ENCODE measurements at regions not wholly inside any gene's neighbourhood (a gene's known extent, or its start where the extent isn't known, plus 50 kb on each side); places are given as distances from the start of the nearest gene placed in this dataset.
"Not testable (repeated sequence)": the region's sequence is repeated elsewhere in the genome, so short reads cannot be mapped to it uniquely, and the experiment has no call there.

DNA sequence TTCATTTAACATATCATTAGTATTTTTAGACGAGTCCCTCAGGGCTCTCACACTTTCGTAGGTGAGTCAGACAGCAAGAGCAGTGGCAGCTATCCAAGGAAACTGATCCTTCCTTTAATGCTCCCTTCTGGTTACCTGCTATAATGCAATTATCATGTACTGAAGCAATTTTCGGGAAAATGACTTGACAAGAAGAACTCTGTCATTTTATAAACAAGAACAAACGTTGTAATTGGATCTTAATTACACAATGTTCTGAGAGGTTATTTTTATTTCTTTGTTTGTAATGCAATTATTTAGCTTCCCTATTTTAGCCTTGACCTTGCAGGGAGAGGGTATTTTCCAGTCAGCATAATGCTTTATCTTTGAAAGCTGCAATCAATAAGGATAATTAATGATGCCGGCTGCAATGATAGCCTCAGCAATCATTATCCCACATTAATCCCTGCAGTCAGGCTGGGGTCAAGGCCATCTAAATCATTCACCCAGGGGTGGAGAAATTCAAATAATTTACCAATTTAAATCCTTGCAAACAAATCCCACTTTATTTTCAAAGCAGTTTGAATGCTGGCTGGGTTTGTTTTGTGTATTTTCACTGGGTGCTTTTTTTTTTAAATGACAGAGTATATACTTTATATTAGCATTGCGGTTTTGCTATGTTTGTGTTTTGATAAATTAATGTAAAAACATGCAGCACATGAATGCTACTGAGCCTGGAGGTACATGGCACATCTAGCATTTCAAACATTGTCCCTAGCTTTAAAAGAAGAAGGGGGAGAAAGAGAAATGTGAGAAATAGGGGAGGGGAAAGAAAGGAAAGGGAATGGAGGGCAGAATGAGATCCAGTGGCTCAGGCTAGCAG lies 249.9 kb downstream of the SHOX2 start:
- no peak for DNase-seq

DNA sequence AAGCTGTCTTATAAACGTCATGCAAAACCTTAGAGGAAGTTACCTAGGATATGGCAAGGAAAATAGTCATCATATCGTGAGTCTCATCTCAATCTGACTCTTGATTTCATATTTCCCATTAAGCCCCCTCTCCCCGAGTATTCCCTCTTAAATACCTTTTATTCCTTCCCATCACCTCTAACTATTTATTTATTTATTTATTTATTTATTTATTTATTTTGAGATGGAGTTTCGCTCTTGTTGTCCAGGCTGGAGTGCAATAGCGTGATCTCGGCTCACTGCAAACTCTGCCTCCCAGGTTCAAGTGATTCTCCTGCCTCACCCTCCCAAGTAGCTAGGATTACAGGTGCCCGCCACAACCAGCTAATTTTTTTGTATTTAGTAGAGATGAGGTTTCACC lies 260.4 kb downstream of the SHOX2 start:
- DNase-seq: not testable (repeated sequence)

DNA sequence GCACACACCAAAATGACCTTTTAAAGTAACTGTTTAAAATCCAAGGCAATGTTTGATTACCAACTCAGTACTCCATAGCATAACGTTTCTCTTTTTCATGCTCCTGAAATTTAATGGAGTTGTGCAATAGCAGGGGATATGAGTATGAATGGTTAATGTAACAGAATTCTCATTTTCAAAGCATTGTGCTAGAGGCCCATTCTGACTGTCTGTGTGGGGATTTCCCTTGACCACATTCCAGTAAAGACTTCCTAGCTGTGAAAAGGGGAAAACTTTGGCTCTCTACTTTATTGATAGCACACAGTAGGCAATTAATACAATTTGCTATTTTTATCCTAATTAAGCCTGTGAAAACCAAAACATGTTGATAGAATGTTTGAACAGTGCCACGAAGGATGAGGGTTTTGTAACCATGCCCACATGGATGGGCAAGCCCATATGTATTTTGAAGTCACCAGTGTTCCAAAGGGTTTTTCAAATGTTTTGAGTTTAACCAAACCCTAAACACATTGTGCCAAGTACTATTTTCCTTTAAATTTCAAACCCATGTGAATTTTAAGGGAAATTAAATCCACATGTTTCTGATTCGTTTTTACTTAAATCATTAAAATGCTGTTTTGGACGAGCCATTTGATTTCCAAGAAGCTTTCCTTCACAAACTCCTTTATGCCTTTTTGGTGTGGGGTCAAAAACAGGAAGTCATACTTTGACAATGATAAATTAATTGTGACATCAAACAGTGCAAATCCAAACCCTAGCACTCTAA lies 261.2 kb downstream of the SHOX2 start:
- DNase-seq: peak; percentile 43

DNA sequence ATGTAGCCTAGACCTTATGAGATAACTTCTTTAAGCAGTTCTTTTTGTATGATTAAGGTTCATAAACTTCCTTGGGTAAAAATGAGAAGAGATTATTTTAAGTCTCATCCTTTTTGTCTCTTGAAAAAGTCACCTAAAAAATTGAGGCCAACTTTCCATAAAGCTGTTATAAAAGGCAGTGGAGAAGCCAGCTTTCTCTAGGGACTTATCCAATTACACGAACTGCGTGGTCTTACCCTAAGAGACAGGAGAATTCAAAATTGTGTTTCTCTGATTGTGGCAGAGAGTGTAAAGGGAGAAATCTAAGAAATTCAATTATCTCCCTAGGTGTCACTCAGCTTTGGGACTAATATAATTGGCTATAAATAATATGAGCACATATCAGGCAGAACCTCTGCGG lies 262.0 kb downstream of the SHOX2 start:
- DNase-seq: no peak

DNA sequence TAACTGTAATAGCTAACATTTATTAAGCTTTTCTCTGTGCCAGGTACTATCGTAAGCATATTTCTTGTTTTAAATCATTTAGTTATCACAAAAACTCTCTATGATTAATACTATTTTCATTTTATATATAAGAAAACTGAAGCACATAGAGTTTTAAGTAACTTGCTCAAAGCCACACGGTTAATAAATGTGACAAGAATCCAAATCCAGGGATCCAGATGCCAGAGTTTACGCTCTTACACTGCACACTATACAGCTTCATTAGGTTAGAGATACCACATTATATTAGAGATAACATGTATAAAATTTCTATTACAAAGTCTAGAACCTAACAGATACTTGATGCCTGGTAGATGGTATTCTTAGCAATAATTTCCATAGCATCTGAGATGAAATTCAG lies 265.2 kb downstream of the SHOX2 start:
- no peak for DNase-seq

DNA sequence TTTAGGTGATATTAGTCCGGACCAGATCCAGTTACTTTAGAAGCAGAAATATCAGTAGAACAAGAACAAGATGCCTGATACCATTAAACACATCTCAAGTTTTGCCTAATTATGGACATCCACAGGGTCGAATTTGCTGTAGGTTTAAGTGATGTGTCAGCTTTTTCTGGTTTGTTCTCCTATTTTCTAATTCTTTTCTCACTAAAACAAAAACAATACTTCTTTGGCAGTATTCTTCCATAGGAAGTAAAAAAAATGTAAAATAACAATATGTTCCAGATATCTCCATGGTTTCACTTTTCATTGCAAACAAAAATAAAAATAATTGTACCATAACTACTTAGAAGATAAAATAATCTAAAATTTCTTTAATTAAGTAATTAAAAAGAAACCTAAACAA lies 265.7 kb downstream of the SHOX2 start:
- DNase-seq: no peak

DNA sequence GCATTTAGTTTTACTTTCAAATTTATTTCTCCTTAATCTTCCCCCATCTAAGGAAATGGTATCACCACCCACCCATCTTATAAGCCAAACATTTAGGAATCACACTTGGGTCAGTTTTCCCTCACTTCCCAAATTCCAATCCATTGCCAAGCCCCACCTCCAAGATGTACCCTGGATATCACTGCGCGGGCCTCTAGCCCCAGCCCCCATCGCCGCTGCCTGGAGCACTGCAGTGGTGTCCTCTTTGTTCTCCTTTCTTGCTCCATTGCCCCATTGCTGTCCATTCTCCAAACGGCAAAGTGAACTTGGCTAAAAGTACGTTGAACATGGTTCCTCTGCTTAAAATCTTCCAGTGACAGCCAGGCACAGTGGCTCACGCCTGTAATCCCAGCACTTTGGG lies 267.8 kb downstream of the SHOX2 start:
- DNase-seq: no peak

DNA sequence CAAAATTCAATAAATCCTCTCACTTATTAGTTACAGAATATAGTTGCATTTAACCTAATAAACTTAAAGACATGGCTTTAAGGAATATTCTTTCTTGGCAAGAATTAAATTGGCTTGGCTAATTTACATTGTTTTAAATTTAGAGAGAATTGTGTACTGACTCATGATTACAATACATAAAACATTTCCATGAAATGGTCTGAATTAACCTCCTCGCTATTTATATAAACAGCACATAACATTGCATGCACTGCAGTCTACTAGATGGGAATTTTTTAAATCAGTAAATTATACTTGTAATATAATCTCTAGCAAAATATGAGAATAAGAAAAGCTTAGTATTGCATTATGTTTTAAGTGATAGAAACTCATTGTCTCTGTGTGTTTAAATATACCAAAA lies 268.9 kb downstream of the SHOX2 start:
- DNase-seq: no peak

DNA sequence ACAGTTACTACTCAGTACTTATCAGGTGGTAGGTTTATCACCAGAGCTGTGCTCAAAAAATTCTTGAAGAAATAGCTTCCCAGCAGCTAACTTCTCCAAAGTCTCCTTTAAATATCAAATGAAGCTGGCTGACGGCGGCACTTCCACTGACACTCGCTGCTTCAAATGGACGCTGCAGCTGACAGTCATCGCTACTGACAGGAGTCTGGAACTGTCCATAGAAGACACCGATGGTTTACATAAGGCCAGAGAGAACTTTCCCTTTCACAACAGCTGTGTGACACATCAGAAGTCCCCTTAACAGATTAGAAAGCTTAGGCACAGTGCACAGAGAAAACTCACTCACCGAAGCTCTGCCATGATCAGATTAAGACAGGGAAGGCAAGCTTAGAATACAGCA lies 270.2 kb downstream of the SHOX2 start:
- DNase-seq: no peak

DNA sequence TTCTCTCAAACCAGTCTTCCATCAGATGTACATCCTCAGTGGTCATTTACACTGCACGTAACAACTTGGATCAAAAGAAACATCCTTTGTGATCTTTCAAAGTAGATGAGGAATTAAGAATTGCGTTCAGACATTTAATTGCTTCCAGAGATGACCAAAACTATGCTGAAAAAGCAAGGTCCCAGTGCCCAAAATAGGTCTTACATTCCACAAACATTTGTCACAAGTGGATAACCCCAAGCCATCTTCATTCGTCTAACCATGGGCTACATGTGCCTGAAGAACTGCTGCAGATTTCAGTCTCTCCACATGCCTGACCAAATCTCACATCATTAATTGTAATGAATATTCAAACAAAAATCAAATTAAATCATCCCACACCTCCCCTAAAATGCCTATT lies 273.6 kb downstream of the SHOX2 start:
- DNase-seq: no peak

DNA sequence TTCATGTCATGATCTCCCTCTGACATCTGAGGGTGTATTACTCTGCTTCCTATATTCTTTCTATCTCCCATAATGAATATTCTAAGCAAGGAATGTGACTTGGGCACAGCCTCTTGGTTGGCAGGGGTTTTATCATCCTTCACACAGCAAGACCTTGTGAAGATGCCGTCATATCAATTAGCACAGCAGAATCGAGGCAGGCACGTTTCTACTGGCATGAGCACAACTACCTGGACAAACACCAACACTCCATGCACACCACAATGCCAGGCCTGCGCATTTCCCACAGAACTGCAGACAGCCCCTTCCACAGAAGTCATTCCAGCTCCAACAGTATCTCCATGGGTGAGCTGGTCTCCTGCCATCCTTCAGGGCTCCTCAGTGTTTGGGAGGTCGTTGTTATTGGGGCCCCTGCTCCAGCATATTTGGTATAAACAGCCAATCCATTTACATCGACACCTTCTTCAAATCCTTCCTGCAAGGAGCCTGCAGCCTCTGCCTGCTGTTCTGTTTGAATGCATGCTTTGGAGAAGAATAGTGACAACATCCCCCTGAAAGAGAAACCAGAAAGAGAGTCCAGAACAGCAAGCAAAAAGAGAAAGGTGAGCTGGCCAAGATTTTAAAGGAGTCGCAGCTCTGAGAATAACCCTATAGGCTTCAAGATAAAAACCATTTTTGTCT lies 275.5 kb downstream of the SHOX2 start:
- no peak for DNase-seq

DNA sequence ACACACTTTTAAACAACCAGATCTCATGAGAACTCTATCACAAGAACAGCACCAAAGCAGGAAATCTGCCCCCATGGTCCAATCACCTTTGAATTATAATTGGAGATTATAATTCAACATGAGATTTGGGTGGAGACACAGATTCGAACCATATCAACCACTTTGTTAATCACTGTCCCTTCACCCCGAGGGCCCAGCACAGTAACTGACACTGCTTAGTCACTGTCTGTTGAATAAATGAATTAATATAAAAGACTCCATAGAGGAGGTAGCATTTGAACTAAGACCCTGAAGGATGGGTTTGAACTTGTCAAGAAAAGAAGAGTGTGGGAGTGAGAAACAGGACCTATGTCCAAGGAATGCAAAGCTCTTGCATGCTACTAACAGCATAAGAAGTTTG lies 276.4 kb downstream of the SHOX2 start:
- no peak for DNase-seq

DNA sequence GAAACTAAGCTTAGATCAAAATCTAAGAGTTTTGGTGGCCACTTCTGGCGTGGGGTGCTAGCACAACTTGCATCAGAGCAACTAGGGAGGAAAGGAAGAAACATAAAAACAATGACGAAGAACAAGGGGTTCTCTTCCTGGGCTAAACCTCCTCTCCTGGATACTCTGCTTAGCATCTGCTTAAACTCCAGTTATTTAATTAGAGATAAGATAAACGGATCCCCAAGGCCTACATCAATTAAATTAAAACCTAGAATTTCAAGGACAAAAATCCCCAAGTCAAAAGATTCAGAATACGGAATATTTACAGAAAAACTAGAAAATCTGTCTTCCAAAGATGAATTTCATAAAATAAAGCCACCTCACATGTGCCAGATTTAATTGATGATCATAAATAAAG lies 281.9 kb downstream of the SHOX2 start:
- no peak for DNase-seq

DNA sequence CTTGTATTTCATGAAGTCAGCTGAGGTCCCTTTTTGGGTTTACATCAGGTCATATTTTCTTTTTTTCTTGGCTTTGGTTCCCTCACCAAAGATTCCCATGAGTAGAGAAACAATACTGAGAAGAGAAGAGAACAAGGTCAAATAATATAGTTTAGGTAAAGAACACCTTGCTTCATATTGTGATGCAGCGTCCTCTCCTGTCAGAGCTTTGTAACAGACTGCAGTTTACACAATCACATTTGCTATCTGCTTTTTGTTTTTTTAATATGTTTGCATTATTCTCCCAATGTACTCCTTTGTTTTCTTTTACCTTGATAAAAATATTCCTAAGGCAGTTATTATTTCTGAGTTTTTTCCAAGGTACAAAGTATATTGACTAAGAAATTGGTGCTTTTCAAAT lies 283.2 kb downstream of the SHOX2 start:
- DNase-seq: no peak

DNA sequence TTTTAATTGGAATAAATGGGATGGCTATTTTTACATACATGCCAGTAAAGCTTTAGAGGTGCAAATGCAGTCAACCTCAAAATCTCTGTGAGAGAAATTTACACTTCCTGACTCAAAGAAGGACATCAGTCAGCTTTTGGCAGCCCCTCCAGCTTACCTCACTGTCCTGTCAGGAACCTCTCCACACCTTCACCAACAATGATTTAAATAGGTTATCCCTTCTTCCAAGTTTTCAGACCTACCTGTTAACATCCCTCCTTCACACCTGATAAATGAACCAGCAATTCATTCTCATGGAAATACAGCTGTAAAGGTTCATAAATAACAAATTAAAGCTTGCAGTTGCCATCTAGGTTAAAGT lies 286.1 kb downstream of the SHOX2 start:
- DNase-seq: no peak

DNA sequence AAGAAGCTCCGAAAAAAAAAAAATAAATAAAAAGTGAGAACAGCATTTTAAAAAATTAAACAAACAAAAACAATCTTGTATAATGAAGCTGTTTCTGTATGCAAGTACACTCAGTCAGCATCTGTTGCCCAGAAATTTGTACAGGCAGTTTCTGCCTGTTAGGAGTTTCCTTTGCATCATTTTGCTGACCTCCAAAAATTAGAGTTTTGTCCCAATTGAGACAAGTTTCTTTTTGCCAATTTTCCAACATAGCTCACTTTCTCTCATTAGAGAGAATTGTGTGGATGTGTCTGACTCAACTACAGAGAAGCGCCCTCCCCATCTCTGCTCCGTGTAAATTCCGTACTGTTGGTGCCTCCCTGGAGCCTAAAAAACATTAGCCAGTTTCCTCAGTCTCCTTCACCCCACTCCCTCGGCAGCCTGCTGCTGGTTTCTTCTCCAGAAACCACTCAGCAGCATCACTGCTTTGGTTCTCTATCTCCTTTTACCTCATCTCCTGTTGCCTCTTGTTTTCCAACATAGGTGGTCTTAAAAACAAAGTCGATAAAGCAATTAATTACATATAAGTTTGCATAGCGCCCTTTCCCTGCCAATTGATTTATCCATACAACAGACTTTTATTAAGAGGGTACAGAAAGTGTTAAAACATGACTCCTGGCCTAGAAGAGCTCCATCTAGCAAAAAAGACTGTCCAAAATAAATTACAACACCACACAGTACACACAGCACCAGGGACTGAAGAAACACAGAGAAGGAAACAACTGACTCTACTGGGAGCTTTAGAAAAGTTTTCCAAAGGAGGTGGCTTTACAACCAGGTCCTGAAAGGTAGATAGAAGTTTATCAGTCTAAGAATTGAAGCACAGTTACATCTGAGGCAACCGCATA lies 286.7 kb downstream of the SHOX2 start:
- DNase-seq: no peak

DNA sequence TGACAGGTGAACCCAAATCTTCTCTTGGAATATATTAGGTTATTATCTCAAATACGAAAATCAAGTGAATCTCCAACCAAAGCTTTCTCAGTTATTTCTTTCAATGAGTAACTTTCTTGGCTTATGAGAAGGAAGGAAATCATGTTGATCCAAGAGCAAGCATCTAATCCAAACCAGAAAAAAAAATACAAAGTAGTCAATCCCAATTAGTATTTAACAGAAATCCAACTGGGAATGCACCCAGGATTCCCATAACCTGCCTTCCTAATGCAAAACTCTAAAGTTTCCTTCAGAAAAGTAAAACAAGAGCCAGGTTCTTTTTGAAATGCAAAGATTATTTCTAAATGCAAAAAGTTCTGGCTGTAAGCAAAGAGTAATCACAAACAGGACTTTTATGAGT lies 289.3 kb downstream of the SHOX2 start:
- no peak for DNase-seq

DNA sequence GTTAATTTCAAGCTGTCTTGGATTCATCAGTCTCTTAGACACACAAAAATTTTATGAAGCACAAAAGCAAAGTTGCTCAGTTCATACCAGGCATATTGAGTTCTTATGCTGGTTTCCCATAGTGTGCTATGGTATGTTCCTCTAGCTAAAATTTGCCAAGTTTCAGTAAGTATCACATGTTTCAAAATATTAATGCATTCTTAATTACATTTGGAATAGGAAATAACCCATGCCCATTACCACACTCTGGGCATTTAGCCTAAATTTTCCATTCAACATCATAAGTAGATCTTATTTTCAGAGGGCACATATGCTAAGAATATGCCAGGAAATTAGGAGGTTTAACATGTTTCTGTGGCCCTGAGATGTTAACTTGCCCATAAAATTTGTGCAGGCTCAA lies 289.9 kb downstream of the SHOX2 start:
- no peak for DNase-seq

DNA sequence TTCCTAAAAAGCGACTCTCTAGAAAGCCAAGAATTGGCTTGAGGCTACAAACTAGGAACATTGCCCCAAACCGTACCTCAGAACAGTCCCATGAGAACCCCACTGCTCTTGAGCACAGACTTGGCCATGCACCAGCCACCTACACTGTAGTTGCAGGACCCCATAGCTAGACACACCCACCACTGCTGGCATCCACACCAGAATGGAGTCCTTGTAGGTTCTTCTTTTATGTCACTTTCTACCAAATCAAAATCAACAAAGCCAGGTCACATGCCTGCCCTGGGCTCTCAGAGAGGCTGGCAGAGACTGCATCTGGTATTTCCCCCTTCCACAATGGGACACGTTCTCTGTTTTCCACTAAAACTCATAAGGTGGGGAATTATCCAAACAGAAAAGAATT lies 290.5 kb downstream of the SHOX2 start:
- DNase-seq: no peak

DNA sequence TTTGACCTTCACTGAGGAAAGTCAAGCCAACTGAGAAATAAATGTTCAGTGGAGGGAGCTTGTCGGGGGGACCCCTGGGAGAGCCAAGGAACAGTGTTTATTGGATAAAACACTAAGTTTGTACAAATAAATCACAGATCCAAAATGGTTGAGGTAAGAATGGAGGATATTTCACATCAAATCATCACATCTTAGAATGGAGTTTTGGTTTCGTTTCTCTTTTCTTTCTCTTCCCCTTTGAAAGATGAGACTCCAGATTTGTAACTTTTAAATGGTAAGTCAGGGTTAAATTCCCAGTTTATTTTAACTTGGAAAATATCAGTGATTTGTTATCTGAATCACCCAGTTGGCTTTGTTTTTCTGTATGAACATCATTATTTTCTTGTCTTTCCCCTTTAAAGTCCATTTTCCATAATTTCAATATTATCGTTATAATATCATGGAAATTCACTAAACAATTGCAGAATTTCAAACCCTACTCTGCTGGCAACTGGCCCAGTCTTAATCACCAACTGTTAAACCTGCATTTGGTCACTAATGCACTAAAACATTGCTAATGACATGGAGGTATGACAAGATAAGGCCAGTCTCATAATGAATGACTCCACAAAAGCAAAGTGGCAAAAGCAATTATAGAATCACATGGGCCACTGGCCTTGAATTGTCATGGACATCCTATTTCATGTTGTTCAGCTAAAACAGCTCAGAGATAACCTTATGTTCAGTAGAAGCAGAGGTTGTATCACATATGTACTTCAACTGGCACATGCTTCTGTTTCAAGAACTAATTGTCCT lies 295.1 kb downstream of the SHOX2 start:
- no peak for DNase-seq

DNA sequence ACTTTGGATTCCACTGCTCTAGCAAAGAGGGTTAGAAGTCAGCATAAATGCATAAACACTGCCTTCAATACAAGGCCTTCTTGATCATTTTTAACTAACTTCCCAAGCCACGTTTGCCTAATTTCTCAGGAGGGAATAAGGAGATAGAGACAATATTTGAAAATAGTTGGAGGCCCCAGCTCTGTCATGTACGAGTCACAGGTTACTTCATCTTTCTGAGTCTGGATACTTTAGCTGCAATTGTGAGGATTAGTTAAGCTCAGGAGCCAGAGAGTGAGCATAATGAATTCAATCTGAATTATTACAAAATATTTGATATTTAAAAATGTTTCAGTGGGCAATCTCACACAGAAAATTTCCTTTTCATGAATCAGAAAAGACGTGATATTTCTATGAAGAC lies 298.9 kb downstream of the SHOX2 start:
- DNase-seq: peak; percentile 28

DNA sequence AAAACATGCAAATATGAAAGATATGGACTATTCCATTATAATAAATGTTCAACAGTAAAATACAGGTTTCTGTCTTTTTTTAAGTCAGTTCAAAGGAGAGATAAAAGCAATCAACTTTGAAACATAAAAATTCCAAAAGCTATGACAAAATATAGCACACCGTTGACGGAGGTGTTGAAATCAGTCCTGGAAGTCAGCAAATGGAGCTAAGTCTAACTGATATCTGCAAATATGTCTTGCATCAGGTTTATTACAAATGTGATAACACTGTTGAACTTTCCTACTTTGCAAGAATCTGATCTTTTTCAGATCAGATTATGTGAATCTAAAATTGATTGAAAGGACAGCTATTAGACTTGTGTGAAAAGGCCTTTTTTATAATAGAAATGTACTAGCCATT lies 300.7 kb downstream of the SHOX2 start:
- DNase-seq: no peak

Data from NCI-H226 (cell line).